Loucy (cell line): ENCODE measurements at regions not wholly inside any gene's neighbourhood (a gene's known extent, or its start where the extent isn't known, plus 50 kb on each side); places are given as distances from the start of the nearest gene placed in this dataset.

Experiments
- EZH2phosphoT487 ChIP-seq: fragments of 200-600 bp; IDR thresholded peaks from 2 replicates; pipeline ENCODE4 v1.6.1; 2018; ENCODE audit warnings: antibody characterized with exemption, mild to moderate bottlenecking, moderate library complexity, borderline replicate concordance
- TF ChIP-seq, protein P1 (sequence below): fragments of 200-600 bp; sonication (generic); conservative IDR thresholded peaks from 2 replicates; pipeline ENCODE4 v1.5.1; 2014; ENCODE audit warnings: mild to moderate bottlenecking, antibody characterized with exemption, low read length

GRCh38 chr4:99753931-99754330, 62.7 kb upstream of the DAPP1 start:
- TF ChIP-seq, protein P1, sequence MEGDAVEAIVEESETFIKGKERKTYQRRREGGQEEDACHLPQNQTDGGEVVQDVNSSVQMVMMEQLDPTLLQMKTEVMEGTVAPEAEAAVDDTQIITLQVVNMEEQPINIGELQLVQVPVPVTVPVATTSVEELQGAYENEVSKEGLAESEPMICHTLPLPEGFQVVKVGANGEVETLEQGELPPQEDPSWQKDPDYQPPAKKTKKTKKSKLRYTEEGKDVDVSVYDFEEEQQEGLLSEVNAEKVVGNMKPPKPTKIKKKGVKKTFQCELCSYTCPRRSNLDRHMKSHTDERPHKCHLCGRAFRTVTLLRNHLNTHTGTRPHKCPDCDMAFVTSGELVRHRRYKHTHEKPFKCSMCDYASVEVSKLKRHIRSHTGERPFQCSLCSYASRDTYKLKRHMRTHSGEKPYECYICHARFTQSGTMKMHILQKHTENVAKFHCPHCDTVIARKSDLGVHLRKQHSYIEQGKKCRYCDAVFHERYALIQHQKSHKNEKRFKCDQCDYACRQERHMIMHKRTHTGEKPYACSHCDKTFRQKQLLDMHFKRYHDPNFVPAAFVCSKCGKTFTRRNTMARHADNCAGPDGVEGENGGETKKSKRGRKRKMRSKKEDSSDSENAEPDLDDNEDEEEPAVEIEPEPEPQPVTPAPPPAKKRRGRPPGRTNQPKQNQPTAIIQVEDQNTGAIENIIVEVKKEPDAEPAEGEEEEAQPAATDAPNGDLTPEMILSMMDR, result no peak
- TF ChIP-seq EZH2phosphoT487, result no peak
